ENCODE measurements at regions not wholly inside any gene's neighbourhood (a gene's known extent, or its start where the extent isn't known, plus 50 kb on each side); places are given as distances from the start of the nearest gene placed in this dataset.

GRCh38 chr2:6423157-6423556 lies 442.6 kb downstream of the CMPK2 start:
- TF ChIP-seq CTCF (IDR thresholded peaks at IDR 0.05) = no peak
- Mint-ChIP-seq H3K4me3 (ENCODE audit: unreplicated experiment) (no peak overlapping the region), H3K9me3 (ENCODE audit: low read depth) (peaks cover 8% of the 10 kb centered on the region), H3K36me3 (ENCODE audit: low read depth) (no peaks in the 10 kb centered on the region), H3K27me3 (ENCODE audit: low read depth) (no peaks in the 10 kb centered on the region), H3K4me1 (ENCODE audit: low read depth) (peaks cover 4% of the 10 kb centered on the region), H3K27ac (ENCODE audit: unreplicated experiment) (no peak overlapping the region)
- DNase-seq (ENCODE audit: low spot score) = no peak

GRCh38 chr2:6423944-6424343 lies 441.8 kb downstream of the CMPK2 start:
- Mint-ChIP-seq H3K9me3 (ENCODE audit: low read depth) (peaks cover 8% of the 10 kb centered on the region), H3K36me3 (ENCODE audit: low read depth) (no peaks in the 10 kb centered on the region), H3K4me1 (ENCODE audit: low read depth) (no peaks in the 10 kb centered on the region), H3K27me3 (ENCODE audit: low read depth) (no peaks in the 10 kb centered on the region), H3K27ac (ENCODE audit: unreplicated experiment) (no peak overlapping the region), H3K4me3 (ENCODE audit: unreplicated experiment) (no peak overlapping the region)
- no peak for TF ChIP-seq CTCF (IDR thresholded peaks at IDR 0.05)
- no peak for DNase-seq (ENCODE audit: low spot score)

GRCh38 chr2:6425032-6425431 lies 440.7 kb downstream of the CMPK2 start:
- no peaks in the 10 kb centered on the region for H3K4me1 Mint-ChIP-seq (ENCODE audit: low read depth)
- H3K4me3 Mint-ChIP-seq (ENCODE audit: unreplicated experiment) = no peak overlapping the region
- H3K36me3 Mint-ChIP-seq (ENCODE audit: low read depth) = no peaks in the 10 kb centered on the region
- H3K9me3 Mint-ChIP-seq (ENCODE audit: low read depth) = peaks cover 8% of the 10 kb centered on the region
- DNase-seq (ENCODE audit: low spot score) = no peak
- no peak overlapping the region for H3K27ac Mint-ChIP-seq (ENCODE audit: unreplicated experiment)
- no peak for TF ChIP-seq CTCF (IDR thresholded peaks at IDR 0.05)
- no peaks in the 10 kb centered on the region for H3K27me3 Mint-ChIP-seq (ENCODE audit: low read depth)

GRCh38 chr2:6429210-6429986 lies 436.3 kb downstream of the CMPK2 start:
- Mint-ChIP-seq H3K9me3 (ENCODE audit: low read depth) (peaks cover 12% of the 10 kb centered on the region), H3K4me1 (ENCODE audit: low read depth) (no peaks in the 10 kb centered on the region), H3K27ac (ENCODE audit: unreplicated experiment) (no peak overlapping the region), H3K27me3 (ENCODE audit: low read depth) (no peaks in the 10 kb centered on the region), H3K4me3 (ENCODE audit: unreplicated experiment) (no peak overlapping the region), H3K36me3 (ENCODE audit: low read depth) (no peaks in the 10 kb centered on the region)
- TF ChIP-seq CTCF (IDR thresholded peaks at IDR 0.05) = no peak
- DNase-seq (ENCODE audit: low spot score) = no peak

- no peak for TF ChIP-seq CTCF (IDR thresholded peaks at IDR 0.05)
- H3K9me3 Mint-ChIP-seq (ENCODE audit: low read depth) = peaks cover 4% of the 10 kb centered on the region
- H3K27me3 Mint-ChIP-seq (ENCODE audit: low read depth) = no peaks in the 10 kb centered on the region
Measured at GRCh38 chr2:6434438-6434837, 431.3 kb downstream of the CMPK2 start.

More at GRCh38 chr2:6434438-6434837, 431.3 kb downstream of the CMPK2 start:
- Mint-ChIP-seq H3K27ac (ENCODE audit: unreplicated experiment) (no peak overlapping the region), H3K4me3 (ENCODE audit: unreplicated experiment) (no peak overlapping the region), H3K4me1 (ENCODE audit: low read depth) (no peaks in the 10 kb centered on the region), H3K36me3 (ENCODE audit: low read depth) (no peaks in the 10 kb centered on the region)
- DNase-seq (ENCODE audit: low spot score) = no peak

Measured in chondrocyte (in vitro differentiated cells).